22Rv1 (cell line): ENCODE measurements at regions not wholly inside any gene's neighbourhood (a gene's known extent, or its start where the extent isn't known, plus 50 kb on each side); places are given as distances from the start of the nearest gene placed in this dataset.

Experiments
- H3K27ac ChIP-seq: fragments of 450-650 bp; 2 replicates; pipeline ENCODE4 v1.5.1; 2017
- CTCF ChIP-seq: fragments of 450-650 bp; IDR thresholded peaks from 2 replicates; pipeline ENCODE4 v1.5.1; 2017; ENCODE audit warnings: mild to moderate bottlenecking
- ZFX ChIP-seq: fragments of 450-650 bp; IDR thresholded peaks from 2 replicates; pipeline ENCODE4 v1.6.1; 2017; ENCODE audit warnings: antibody characterized with exemption, borderline replicate concordance

- no peak for TF ChIP-seq ZFX
- no peak for TF ChIP-seq CTCF
- H3K27ac ChIP-seq, result no peak overlapping the region
Observed at GRCh38 chr3:87132801-87133200, 94.3 kb upstream of the CHMP2B start.

GRCh38 chr3:87128006-87128405, 99.1 kb upstream of the CHMP2B start:
- TF ChIP-seq CTCF (no peak), ZFX (no peak)
- no peak overlapping the region for H3K27ac ChIP-seq

GRCh38 chr3:87127281-87127680, 99.8 kb upstream of the CHMP2B start:
- H3K27ac ChIP-seq, result no peak overlapping the region
- TF ChIP-seq ZFX (no peak), CTCF (no peak)

GRCh38 chr3:87126321-87126720, 100.8 kb upstream of the CHMP2B start:
- TF ChIP-seq CTCF (no peak), ZFX (no peak)
- no peak overlapping the region for H3K27ac ChIP-seq

- TF ChIP-seq ZFX, result no peak
- no peak for TF ChIP-seq CTCF
- no peak overlapping the region for H3K27ac ChIP-seq
Observed at GRCh38 chr3:87125116-87125515, 102.0 kb upstream of the CHMP2B start.

GRCh38 chr3:87122766-87123165, 104.3 kb upstream of the CHMP2B start:
- no peak for TF ChIP-seq ZFX
- TF ChIP-seq CTCF, result no peak

GRCh38 chr3:87121856-87122255, 105.3 kb upstream of the CHMP2B start:
- TF ChIP-seq CTCF (no peak), ZFX (no peak)
- no peak overlapping the region for H3K27ac ChIP-seq

More at GRCh38 chr3:87122766-87123165, 104.3 kb upstream of the CHMP2B start:
- no peak overlapping the region for H3K27ac ChIP-seq
